Upper lobe of right lung (tissue), 1 donor: ENCODE measurements at regions not wholly inside any gene's neighbourhood (a gene's known extent, or its start where the extent isn't known, plus 50 kb on each side); places are given as distances from the start of the nearest gene placed in this dataset.

ENCODE experiments used
- ATAC-seq: fragments of 200-7000 bp; cut with Tn5 transposase; one replicate; pipeline ENCODE4 v1.9.1; 2020; ENCODE audit warnings: mild to moderate bottlenecking, moderate library complexity
- DNase-seq: peaks from one replicate; pipeline ENCODE4 v3.0.0-alpha.2; 2020
- H3K27ac ChIP-seq: fragments of 200-600 bp; one replicate; pipeline ENCODE4 v1.8.0; 2022
- H3K27me3 ChIP-seq: fragments of 200-600 bp; one replicate; pipeline ENCODE4 v1.8.0; 2022; ENCODE audit warnings: mild to moderate bottlenecking
- H3K36me3 ChIP-seq: fragments of 200-600 bp; one replicate; pipeline ENCODE4 v1.8.0; 2022
- H3K4me1 ChIP-seq: fragments of 200-600 bp; one replicate; pipeline ENCODE4 v1.8.0; 2022
- H3K4me3 ChIP-seq: fragments of 200-600 bp; one replicate; pipeline ENCODE4 v1.8.0; 2022; ENCODE audit warnings: mild to moderate bottlenecking
- H3K9me3 ChIP-seq: fragments of 200-600 bp; one replicate; pipeline ENCODE4 v1.8.0; 2022
- CTCF ChIP-seq: fragments of 200-600 bp; IDR thresholded peaks from one replicate; pipeline ENCODE4 v1.8.0; 2022; ENCODE audit warnings: antibody characterized with exemption
- intact Hi-C: fragments of 100-400 bp; cut with DNase I; formaldehyde crosslinking; loops from one replicate; pipeline ENCODE4 v1.11.0; 2022
- donor health status: DM: no; HTN: yes; CAD: no; lungs with severe emphysema.

GRCh38 chr10:34918060-34918775 lies 103.1 kb upstream of the PARD3 start:
- Histone ChIP-seq H3K36me3 (no peaks in the 10 kb centered on the region), H3K9me3 (no peaks in the 10 kb centered on the region), H3K27ac (no peak overlapping the region), H3K4me1 (no peaks in the 10 kb centered on the region), H3K27me3 (no peaks in the 10 kb centered on the region), H3K4me3 (no peak overlapping the region)
- DNase-seq (no peak), ATAC-seq (no peak)
- TF ChIP-seq CTCF = no peak
- intact Hi-C loops = no loop called here

- Histone ChIP-seq H3K36me3 (no peaks in the 10 kb centered on the region), H3K9me3 (no peaks in the 10 kb centered on the region), H3K27me3 (no peaks in the 10 kb centered on the region), H3K27ac (no peak overlapping the region), H3K4me1 (no peaks in the 10 kb centered on the region), H3K4me3 (no peak overlapping the region)
- TF ChIP-seq CTCF = no peak
- DNase-seq = no peak
- intact Hi-C loops = no loop called here
- ATAC-seq = no peak
Observed at GRCh38 chr10:34916314-34916713, 101.2 kb upstream of the PARD3 start.

GRCh38 chr10:34912771-34913170 lies 97.7 kb upstream of the PARD3 start:
- Histone ChIP-seq H3K4me3 (no peak overlapping the region), H3K27me3 (no peaks in the 10 kb centered on the region), H3K27ac (no peak overlapping the region), H3K9me3 (no peaks in the 10 kb centered on the region), H3K4me1 (no peaks in the 10 kb centered on the region), H3K36me3 (no peaks in the 10 kb centered on the region)
- DNase-seq = no peak
- no peak for ATAC-seq
- intact Hi-C loops = no loop called here
- TF ChIP-seq CTCF = no peak

GRCh38 chr10:34911661-34912205 lies 96.6 kb upstream of the PARD3 start:
- no peak for TF ChIP-seq CTCF
- no peak for ATAC-seq
- H3K27ac ChIP-seq = no peak overlapping the region
- H3K4me3 ChIP-seq = no peak overlapping the region
- H3K4me1 ChIP-seq = no peaks in the 10 kb centered on the region
- H3K9me3 ChIP-seq = no peaks in the 10 kb centered on the region
- H3K27me3 ChIP-seq = no peaks in the 10 kb centered on the region
- no peak for DNase-seq
- intact Hi-C loops = no loop called here
- no peaks in the 10 kb centered on the region for H3K36me3 ChIP-seq

GRCh38 chr10:34908481-34908880 lies 93.4 kb upstream of the PARD3 start:
- intact Hi-C loops = no loop called here
- no peaks in the 10 kb centered on the region for H3K27me3 ChIP-seq
- no peak for ATAC-seq
- H3K27ac ChIP-seq = no peak overlapping the region
- H3K4me1 ChIP-seq = no peaks in the 10 kb centered on the region
- no peak for TF ChIP-seq CTCF
- no peaks in the 10 kb centered on the region for H3K36me3 ChIP-seq
- no peak overlapping the region for H3K4me3 ChIP-seq
- DNase-seq = no peak
- no peaks in the 10 kb centered on the region for H3K9me3 ChIP-seq
